ENCODE measurements at regions not wholly inside any gene's neighbourhood (a gene's known extent, or its start where the extent isn't known, plus 50 kb on each side); places are given as distances from the start of the nearest gene placed in this dataset.

GRCh38 chr22:49241174-49241851, 586.4 kb downstream of the BRD1 start:
- H3K4me3 ChIP-seq (ENCODE audit: insufficient read depth, low read depth, low read length, poor library complexity, severe bottlenecking): no peak overlapping the region
- no peaks in the 10 kb centered on the region for H3K27me3 ChIP-seq (replicated peaks; ENCODE audit: control insufficient read depth, insufficient read depth, low read length, poor library complexity, severe bottlenecking)
- no peaks in the 10 kb centered on the region for H3K9me3 ChIP-seq (ENCODE audit: control insufficient read depth, low read length)
- no peak for DNase-seq
- H3K27ac ChIP-seq (ENCODE audit: insufficient read depth, low read length, poor library complexity, severe bottlenecking): no peak overlapping the region
- H3K36me3 ChIP-seq (ENCODE audit: control insufficient read depth, insufficient read depth, low read length): no peaks in the 10 kb centered on the region
- no peaks in the 10 kb centered on the region for H3K4me1 ChIP-seq (ENCODE audit: control insufficient read depth, insufficient read depth, low read length, poor library complexity, severe bottlenecking)

- no peaks in the 10 kb centered on the region for H3K9me3 ChIP-seq (ENCODE audit: control insufficient read depth, low read length)
- H3K27ac ChIP-seq (ENCODE audit: insufficient read depth, low read length, poor library complexity, severe bottlenecking): no peak overlapping the region
- no peak for DNase-seq
- H3K27me3 ChIP-seq (replicated peaks; ENCODE audit: control insufficient read depth, insufficient read depth, low read length, poor library complexity, severe bottlenecking): no peaks in the 10 kb centered on the region
- H3K36me3 ChIP-seq (ENCODE audit: control insufficient read depth, insufficient read depth, low read length): no peaks in the 10 kb centered on the region
- H3K4me3 ChIP-seq (ENCODE audit: insufficient read depth, low read depth, low read length, poor library complexity, severe bottlenecking): no peak overlapping the region
- H3K4me1 ChIP-seq (ENCODE audit: control insufficient read depth, insufficient read depth, low read length, poor library complexity, severe bottlenecking): no peaks in the 10 kb centered on the region
These were observed 587.2 kb downstream of the BRD1 start for GRCh38 chr22:49240472-49240871.

DNA sequence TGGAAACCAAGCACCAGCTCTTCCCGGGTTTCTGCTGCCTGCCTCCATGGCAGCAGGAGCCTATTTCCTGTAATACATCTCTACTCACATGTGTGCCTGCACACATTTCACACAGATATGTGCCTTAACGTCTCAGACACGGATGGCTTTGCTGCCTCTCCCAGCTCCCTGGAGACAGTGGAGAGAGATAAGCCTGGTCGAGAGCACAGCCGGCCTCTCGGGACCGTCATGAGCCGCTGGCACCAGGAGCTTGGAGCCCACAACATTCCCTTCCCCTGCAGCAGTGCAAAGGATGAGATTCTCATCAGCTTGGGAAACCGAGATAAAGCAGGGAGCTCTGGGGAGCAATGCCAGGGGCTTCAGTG, 587.7 kb downstream of the BRD1 start:
- H3K9me3 ChIP-seq (ENCODE audit: control insufficient read depth, low read length): no peaks in the 10 kb centered on the region
- no peak for DNase-seq
- no peak overlapping the region for H3K4me3 ChIP-seq (ENCODE audit: insufficient read depth, low read depth, low read length, poor library complexity, severe bottlenecking)
- no peaks in the 10 kb centered on the region for H3K36me3 ChIP-seq (ENCODE audit: control insufficient read depth, insufficient read depth, low read length)
- H3K4me1 ChIP-seq (ENCODE audit: control insufficient read depth, insufficient read depth, low read length, poor library complexity, severe bottlenecking): no peaks in the 10 kb centered on the region
- H3K27ac ChIP-seq (ENCODE audit: insufficient read depth, low read length, poor library complexity, severe bottlenecking): no peak overlapping the region
- H3K27me3 ChIP-seq (replicated peaks; ENCODE audit: control insufficient read depth, insufficient read depth, low read length, poor library complexity, severe bottlenecking): no peaks in the 10 kb centered on the region

- no peaks in the 10 kb centered on the region for H3K27me3 ChIP-seq (replicated peaks; ENCODE audit: control insufficient read depth, insufficient read depth, low read length, poor library complexity, severe bottlenecking)
- H3K9me3 ChIP-seq (ENCODE audit: control insufficient read depth, low read length): no peaks in the 10 kb centered on the region
- no peak overlapping the region for H3K4me3 ChIP-seq (ENCODE audit: insufficient read depth, low read depth, low read length, poor library complexity, severe bottlenecking)
- no peak overlapping the region for H3K27ac ChIP-seq (ENCODE audit: insufficient read depth, low read length, poor library complexity, severe bottlenecking)
- no peaks in the 10 kb centered on the region for H3K36me3 ChIP-seq (ENCODE audit: control insufficient read depth, insufficient read depth, low read length)
- no peaks in the 10 kb centered on the region for H3K4me1 ChIP-seq (ENCODE audit: control insufficient read depth, insufficient read depth, low read length, poor library complexity, severe bottlenecking)
- DNase-seq: no peak
These were observed 588.2 kb downstream of the BRD1 start for GRCh38 chr22:49239264-49240015.

DNA sequence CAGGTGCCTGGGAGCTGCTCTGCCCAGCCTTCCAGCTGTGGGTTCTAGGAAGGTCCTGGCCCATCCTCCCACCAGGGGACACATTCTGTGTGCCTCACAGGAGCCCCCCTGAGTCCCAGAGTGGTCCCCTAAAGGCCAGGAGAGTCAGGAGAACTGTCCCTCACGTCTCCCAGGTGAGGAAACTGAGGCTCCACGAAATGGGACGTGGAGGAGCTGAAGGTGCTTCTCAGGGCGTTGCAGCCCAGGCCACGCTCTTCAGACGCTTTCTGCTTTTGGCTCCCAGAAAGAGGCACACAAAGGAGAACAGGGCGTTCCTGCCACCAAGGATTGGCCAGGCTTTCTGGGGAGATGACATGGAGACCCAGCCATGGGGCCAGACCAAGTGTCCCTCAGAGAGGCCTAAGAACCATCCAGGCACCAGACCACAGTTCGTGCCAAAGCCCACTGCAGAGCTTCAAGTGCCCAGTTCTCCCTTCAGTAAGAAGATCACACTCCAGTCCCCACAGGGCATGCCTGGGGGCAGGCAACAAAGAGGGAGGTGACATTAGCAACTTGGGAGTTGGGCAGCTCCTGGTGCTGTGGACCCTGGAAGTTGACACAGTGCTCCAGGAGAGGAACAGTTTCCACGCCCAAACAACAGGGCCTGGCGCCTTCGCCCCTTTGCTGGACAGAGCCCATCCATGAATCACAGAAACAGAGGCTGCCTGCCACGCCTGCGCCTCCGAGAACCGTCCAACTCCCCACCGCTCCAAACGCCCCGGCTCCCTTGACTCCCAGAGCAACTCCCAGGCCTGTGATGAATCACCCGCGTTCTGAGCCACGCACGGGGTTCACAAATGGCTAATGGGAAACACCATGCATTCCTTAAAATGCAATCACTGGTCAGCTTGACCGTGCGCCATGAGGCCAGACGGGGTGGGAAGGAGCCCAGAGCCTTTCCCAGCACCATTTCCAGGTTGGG, 589.2 kb downstream of the BRD1 start:
- no peaks in the 10 kb centered on the region for H3K9me3 ChIP-seq (ENCODE audit: control insufficient read depth, low read length)
- H3K27me3 ChIP-seq (replicated peaks; ENCODE audit: control insufficient read depth, insufficient read depth, low read length, poor library complexity, severe bottlenecking): no peaks in the 10 kb centered on the region
- H3K27ac ChIP-seq (ENCODE audit: insufficient read depth, low read length, poor library complexity, severe bottlenecking): no peak overlapping the region
- H3K4me1 ChIP-seq (ENCODE audit: control insufficient read depth, insufficient read depth, low read length, poor library complexity, severe bottlenecking): no peaks in the 10 kb centered on the region
- no peaks in the 10 kb centered on the region for H3K36me3 ChIP-seq (ENCODE audit: control insufficient read depth, insufficient read depth, low read length)
- no peak overlapping the region for H3K4me3 ChIP-seq (ENCODE audit: insufficient read depth, low read depth, low read length, poor library complexity, severe bottlenecking)
- DNase-seq: no peak

DNA sequence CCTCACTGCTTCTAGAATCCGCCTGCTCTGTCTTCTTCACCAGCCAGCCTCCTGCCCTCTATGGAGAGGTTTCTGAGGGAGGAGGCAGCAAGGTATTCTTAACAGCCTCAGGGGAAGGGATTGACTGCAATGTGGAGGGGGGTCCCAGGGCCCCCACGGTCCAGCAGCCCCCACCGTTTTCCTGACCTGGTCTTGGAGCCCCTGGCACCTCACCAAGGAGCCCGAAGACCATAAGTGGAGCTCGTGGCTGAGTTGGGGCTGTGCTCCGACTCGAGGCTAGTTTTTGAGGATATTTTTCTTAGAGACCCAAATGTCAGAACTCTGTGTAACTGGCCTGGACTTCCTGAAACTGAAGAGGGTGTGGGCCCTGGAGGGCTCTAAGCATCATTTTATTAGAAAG, 590.0 kb downstream of the BRD1 start:
- no peaks in the 10 kb centered on the region for H3K9me3 ChIP-seq (ENCODE audit: control insufficient read depth, low read length)
- H3K4me1 ChIP-seq (ENCODE audit: control insufficient read depth, insufficient read depth, low read length, poor library complexity, severe bottlenecking): no peaks in the 10 kb centered on the region
- H3K36me3 ChIP-seq (ENCODE audit: control insufficient read depth, insufficient read depth, low read length): no peaks in the 10 kb centered on the region
- no peak overlapping the region for H3K4me3 ChIP-seq (ENCODE audit: insufficient read depth, low read depth, low read length, poor library complexity, severe bottlenecking)
- no peak for DNase-seq
- no peak overlapping the region for H3K27ac ChIP-seq (ENCODE audit: insufficient read depth, low read length, poor library complexity, severe bottlenecking)
- H3K27me3 ChIP-seq (replicated peaks; ENCODE audit: control insufficient read depth, insufficient read depth, low read length, poor library complexity, severe bottlenecking): no peaks in the 10 kb centered on the region

DNA sequence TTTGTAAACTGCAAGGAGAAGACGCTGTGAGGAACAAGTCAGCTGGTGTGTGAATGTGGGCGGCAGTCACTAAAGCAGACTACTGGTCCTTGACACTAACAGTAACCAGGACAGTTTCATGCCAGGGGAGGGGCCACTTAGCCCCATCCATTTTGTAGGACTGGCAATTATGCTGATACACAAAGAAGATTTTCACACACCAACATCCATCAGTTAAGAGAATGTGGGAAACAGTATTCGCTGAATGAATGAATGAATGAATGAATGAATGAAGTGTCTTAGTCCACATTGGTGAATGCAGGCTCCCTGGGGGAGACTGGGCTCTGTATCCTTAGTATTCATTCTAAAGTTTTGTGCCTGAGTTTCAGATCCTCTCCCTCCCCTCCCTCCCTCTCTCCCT, 590.4 kb downstream of the BRD1 start:
- H3K36me3 ChIP-seq (ENCODE audit: control insufficient read depth, insufficient read depth, low read length): no peaks in the 10 kb centered on the region
- H3K27me3 ChIP-seq (replicated peaks; ENCODE audit: control insufficient read depth, insufficient read depth, low read length, poor library complexity, severe bottlenecking): no peaks in the 10 kb centered on the region
- H3K4me1 ChIP-seq (ENCODE audit: control insufficient read depth, insufficient read depth, low read length, poor library complexity, severe bottlenecking): no peaks in the 10 kb centered on the region
- no peak overlapping the region for H3K27ac ChIP-seq (ENCODE audit: insufficient read depth, low read length, poor library complexity, severe bottlenecking)
- DNase-seq: no peak
- no peaks in the 10 kb centered on the region for H3K9me3 ChIP-seq (ENCODE audit: control insufficient read depth, low read length)
- no peak overlapping the region for H3K4me3 ChIP-seq (ENCODE audit: insufficient read depth, low read depth, low read length, poor library complexity, severe bottlenecking)

DNA sequence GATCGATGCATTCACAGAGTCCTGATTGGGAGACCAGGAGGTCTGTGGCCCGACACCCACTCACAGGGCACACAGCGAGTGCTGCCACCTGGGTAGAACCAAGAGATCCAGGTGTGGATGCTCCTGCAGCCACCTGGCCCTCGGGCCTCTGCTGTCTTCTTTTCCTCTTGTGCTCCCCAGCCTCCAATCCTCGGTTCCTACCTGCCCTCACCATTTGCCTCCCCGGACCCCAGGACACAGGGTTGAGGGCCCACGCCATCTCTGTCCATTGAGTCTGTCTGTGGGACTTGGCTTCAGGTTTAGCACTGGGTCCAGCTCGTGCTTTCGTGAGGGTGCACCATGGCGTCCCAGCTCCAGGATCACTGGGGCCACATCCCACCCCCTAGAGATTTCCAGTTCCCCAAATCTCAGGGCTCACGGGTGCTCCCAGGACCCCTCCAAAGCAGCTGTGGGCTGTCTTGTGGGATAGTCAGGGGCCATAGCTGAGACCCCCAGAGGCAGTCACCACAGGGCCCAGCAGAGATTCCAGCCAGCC, 591.1 kb downstream of the BRD1 start:
- Histone ChIP-seq H3K36me3 (ENCODE audit: control insufficient read depth, insufficient read depth, low read length) (no peaks in the 10 kb centered on the region), H3K4me3 (ENCODE audit: insufficient read depth, low read depth, low read length, poor library complexity, severe bottlenecking) (no peak overlapping the region), H3K27me3 (replicated peaks; ENCODE audit: control insufficient read depth, insufficient read depth, low read length, poor library complexity, severe bottlenecking) (no peaks in the 10 kb centered on the region), H3K4me1 (ENCODE audit: control insufficient read depth, insufficient read depth, low read length, poor library complexity, severe bottlenecking) (no peaks in the 10 kb centered on the region), H3K9me3 (ENCODE audit: control insufficient read depth, low read length) (no peaks in the 10 kb centered on the region), H3K27ac (ENCODE audit: insufficient read depth, low read length, poor library complexity, severe bottlenecking) (no peak overlapping the region)
- DNase-seq: no peak

GRCh38 chr22:49235463-49236300, 592.0 kb downstream of the BRD1 start:
- H3K4me1 ChIP-seq (ENCODE audit: control insufficient read depth, insufficient read depth, low read length, poor library complexity, severe bottlenecking): no peaks in the 10 kb centered on the region
- H3K27me3 ChIP-seq (replicated peaks; ENCODE audit: control insufficient read depth, insufficient read depth, low read length, poor library complexity, severe bottlenecking): no peaks in the 10 kb centered on the region
- DNase-seq: no peak
- no peak overlapping the region for H3K27ac ChIP-seq (ENCODE audit: insufficient read depth, low read length, poor library complexity, severe bottlenecking)
- H3K4me3 ChIP-seq (ENCODE audit: insufficient read depth, low read depth, low read length, poor library complexity, severe bottlenecking): no peak overlapping the region
- H3K36me3 ChIP-seq (ENCODE audit: control insufficient read depth, insufficient read depth, low read length): no peaks in the 10 kb centered on the region
- H3K9me3 ChIP-seq (ENCODE audit: control insufficient read depth, low read length): no peaks in the 10 kb centered on the region
